ENCODE measurements at regions not wholly inside any gene's neighbourhood (a gene's known extent, or its start where the extent isn't known, plus 50 kb on each side); places are given as distances from the start of the nearest gene placed in this dataset.

GRCh38 chrX:15073313-15073712 is 196.6 kb downstream of the ASB9 start:
- TF ChIP-seq CTCF (conservative IDR thresholded peaks at IDR 0.05; ENCODE audit: low read length) = no peak
- TF ChIP-seq EZH2phosphoT487 (IDR thresholded peaks at IDR 0.05; ENCODE audit: borderline replicate concordance) = no peak

All from Loucy (cell line).